Gastroesophageal sphincter (tissue), 3 donors: ENCODE measurements at regions not wholly inside any gene's neighbourhood (a gene's known extent, or its start where the extent isn't known, plus 50 kb on each side); places are given as distances from the start of the nearest gene placed in this dataset.
"Not testable (repeated sequence)": the region's sequence is repeated elsewhere in the genome, so short reads cannot be mapped to it uniquely, and the experiment has no call there.

Experiments used
- CTCF ChIP-seq, 4 experiments: fragments of 200-600 bp in 2 of 4; fragments of 450-650 bp in 2 of 4; sonication (generic) in 1 of 4; IDR thresholded peaks; one replicate each; pipeline ENCODE4 v1.5.1; 2017 to 2019; ENCODE audit warnings: antibody characterized with exemption in 4 of 4, mild to moderate bottlenecking in 2 of 4, moderate library complexity in 2 of 4
- EP300 ChIP-seq: sonication (generic); formaldehyde crosslinking; IDR thresholded peaks from one replicate; pipeline ENCODE4 v1.6.1; 2017; ENCODE audit warnings: antibody characterized with exemption, mild to moderate bottlenecking
- POLR2A ChIP-seq, 2 donors: fragments of 450-650 bp; IDR thresholded peaks; one replicate each; pipeline ENCODE4 v1.6.1; 2017; ENCODE audit warnings: antibody characterized with exemption in 2 of 2, mild to moderate bottlenecking in 2 of 2, moderate library complexity in 1 of 2
- POLR2AphosphoS5 ChIP-seq: sonication (generic); formaldehyde crosslinking; IDR thresholded peaks from one replicate; pipeline ENCODE4 v1.6.1; 2017; ENCODE audit warnings: antibody characterized with exemption

DNA sequence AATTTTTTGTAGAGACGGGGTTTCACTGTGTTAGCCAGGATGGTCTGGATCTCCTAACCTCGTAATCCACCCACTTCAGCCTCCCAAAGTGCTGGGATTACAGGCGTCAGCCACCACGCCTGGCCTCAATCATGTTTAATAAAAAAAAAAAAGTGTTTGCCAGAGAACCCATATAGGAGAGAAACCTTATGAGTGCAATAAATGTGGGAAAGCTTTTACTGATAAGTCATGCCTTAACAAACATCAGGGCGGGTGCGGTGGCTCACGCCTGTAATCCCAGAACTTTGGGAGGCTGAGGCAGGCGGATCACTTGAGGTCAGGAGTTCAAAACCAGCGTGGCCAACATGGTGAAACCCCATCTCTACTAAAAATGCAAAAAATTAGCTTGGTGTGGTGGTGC is 110.9 kb upstream of the PPP2R5A start:
- not testable (repeated sequence) for TF ChIP-seq CTCF (IDR thresholded peaks at IDR 0.05); POLR2A (IDR thresholded peaks at IDR 0.05); POLR2AphosphoS5; EP300
